ENCODE measurements at regions not wholly inside any gene's neighbourhood (a gene's known extent, or its start where the extent isn't known, plus 50 kb on each side); places are given as distances from the start of the nearest gene placed in this dataset.

DNA sequence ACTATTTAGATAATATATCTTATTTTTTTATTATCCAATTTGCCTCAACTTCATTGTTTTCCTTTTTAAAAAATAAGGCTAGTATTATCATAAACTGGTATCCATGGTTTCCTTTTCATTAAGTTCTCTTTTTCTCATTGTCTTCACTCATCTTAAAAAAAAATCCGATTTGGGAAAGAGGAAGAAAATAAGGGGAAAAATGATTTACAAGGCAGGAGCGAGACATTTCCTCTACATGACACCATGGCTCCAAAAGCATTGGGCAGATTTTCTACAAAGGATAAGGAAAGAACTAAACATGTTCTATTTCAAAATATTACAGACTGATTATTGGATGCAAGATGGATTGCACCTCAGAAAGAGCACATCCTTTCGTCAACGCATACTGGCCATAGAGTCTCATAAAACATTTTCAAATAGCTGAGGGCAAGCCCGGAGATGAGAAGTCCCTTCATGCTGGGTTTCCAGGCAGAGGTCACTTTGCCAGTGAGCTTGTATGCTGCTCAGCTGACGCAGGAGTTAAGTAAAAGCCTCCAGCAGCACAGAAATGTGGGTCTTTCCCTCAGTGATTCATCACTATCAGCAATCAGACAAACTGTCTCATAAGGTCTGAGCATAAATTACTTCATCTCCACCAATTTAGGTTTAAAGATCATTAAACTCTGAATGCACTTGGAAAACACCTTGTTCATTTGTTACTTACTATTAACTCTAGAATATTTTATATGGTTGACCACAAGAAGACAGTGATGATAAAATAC, 129.0 kb upstream of the TNFAIP3 start:
- no peak for DNase-seq

DNA sequence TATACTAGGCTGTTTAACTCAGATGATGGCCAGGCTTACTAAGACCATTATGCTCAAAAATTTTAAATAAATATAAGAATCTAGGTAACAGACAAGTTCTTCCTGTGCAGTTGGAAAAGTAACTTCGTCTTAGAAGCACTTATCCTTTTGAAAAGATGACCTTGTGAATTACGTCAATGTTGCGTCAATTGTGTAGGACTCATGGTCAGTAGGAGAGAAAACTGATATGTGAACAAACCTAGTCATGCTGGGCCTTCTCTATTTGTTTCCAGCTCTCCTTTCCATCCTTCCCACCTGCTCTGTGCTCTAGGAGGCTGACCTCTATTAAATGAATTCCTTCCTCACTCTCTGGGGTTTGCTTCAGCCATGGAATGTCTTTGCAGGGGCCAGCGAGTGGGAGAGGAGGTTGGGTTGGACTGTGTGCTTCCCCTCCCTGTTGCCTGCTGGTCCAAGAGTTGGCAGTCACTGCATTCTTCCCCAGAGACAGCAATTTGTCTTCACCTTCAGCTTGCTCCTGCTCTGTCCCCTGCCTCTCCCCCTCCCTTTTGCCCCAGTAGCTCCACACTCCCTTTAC, 128.0 kb upstream of the TNFAIP3 start:
- no peak for DNase-seq

DNA sequence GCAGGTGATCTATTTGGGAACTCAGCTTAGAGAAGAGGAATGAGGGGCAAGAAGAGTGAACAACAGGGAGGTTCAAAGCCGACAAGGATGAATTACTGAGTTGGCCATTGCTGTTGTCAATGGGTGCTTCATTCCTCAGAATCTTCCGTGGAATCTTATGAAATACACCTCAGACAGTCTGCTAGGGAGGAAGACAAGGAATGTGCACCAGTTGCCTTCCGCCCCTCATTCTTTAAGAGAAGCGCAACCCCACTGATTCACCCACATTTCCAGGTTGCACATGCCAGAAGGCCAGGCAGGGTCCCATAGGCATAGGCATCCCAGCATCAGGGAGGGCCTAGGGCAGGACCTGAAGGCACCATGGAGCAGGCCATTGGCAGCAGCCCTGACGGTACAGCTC, 127.5 kb upstream of the TNFAIP3 start:
- no peak for DNase-seq

DNA sequence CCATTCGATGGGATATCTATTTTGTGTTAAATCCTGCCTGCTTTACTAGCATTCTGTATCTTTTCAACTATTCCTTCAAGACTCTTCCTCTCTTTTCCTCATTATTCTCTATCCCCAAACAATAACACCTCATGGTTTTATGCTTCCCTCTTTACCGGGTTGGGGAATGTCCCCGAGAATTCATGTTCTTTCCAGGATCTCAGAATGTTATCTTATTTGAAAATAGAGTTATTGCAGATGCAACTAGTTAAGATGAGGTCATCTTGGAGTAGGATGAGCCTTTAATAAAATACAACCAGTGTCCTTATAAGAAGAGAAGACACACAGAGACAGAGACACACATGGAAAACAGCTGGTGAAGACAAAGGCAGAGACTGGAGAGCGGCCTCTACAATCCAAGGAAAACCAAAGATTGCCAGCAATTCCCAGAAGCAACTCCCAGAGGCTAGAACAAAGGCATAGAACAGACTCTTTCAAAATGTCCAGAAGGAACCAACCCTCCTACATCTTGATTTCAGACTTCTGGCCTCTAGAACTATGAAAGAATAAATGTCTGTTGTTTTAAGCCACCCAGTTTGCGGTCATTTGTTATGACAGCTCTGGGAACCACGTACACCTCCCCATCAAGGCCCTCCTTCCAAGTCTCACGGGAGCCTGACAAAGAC, 126.8 kb upstream of the TNFAIP3 start:
- no peak for DNase-seq

DNA sequence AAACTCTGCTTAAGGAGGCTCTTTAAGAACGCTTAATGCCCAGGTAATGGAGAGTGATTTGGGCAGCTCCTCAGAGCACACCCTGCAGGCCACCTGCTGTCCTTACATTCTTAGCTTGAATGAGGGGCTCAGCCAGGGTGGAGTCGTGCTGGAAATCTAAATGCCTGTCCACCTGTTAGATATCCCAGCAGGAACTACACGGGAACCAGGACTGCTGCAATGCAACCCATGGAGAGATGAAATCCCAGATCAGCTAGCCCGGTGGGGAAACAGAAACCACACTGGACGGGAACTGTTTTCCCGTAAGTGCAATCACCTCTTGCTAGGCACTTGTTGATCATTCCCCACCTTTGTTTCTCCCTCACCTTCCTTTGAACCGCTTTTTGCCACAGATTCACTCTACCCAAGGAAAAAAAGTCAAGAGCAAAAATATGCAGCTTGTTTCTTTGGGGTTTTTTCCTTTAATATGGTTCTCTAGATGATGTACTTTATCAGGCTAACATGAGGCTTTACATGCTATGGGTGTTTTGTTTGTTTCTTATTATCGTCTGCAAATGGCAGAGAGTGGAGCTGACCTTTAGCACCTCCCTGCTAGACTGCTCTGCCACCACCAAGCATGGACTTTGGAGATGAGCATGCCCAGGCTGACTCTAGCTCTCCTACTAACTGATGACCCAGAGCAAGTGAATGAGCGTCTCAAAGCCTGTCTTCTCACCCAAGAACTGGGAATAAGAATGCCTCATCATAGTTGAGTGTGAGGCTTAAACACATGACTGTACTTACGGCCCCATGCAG, 125.9 kb upstream of the TNFAIP3 start:
- DNase-seq: peak; percentile 25

DNA sequence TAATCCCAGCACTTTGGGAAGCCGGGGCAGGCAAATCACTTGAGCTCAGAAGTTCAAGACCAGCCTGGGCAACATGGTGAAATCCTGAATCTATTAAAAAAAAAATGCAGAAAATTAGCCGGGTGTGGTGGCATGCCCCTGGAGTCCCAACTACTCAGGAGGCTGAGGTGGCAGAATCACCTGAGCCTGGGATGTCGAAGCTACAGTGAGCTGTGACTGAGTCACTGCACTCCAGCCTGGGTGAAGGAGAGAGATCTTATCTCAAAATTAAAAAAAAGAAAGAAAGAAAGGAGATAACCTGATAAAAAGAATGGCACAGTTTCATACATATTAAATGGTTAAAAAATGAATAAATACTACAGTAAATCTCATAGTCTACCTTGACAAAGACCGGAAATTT, 123.6 kb upstream of the TNFAIP3 start:
- DNase-seq: no peak

DNA sequence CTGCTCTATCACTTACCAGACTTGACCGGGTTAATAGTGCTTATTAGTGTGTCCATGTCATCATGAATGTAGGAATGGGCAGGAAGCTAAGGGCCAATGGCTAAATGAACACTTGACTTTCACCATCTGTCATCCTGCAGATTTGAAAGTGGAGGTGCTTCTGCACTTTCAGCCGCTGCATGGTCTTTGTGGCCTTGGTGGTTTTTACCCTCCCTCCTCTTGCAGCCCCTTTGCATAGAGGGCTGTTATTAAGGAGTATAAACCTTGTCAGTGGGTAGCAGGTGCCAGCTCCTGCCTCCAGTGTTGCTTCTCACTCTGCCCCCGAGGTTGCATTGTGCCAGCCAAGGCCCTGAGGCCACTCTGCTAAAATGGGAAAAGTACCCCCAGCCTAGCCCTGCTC, 122.2 kb upstream of the TNFAIP3 start:
- DNase-seq: no peak

DNA sequence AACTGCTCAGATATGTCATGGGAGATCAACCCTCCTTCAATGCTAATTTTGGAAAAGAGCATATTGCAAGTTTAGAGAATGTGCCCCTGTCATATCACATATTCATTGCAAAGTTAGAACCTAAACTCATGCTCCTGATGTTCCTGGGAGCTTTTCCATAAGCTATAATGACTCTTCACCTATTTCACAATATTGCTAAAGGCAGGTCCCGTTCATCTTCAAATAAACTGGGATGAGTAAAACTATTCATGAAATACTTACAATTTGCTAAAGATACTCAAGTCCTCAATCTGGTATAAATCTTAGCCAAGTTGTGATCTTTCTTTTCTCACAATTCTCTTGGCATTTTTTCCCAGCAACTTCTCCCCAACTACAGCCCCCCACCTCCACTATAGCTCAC, 121.7 kb upstream of the TNFAIP3 start:
- DNase-seq: no peak

DNA sequence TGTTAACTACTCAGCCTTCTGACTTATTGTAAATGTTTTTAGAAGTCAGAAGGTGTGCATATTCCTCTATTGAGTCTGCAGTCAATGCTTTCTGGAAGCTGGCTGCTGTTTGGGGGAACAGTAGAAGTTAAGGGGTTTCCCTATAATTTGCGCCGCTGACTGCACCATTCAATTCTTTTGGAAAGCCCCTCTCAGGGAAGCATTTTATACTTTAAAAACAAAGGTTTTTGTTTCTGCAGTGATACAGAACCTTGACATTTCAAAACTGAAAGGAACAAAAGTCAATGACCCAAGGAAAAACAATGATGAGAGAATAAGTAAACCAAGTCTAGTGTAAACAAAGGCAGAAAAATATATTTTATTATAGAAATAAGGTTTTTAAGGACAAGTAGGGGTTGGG, 120.8 kb upstream of the TNFAIP3 start:
- no peak for DNase-seq

DNA sequence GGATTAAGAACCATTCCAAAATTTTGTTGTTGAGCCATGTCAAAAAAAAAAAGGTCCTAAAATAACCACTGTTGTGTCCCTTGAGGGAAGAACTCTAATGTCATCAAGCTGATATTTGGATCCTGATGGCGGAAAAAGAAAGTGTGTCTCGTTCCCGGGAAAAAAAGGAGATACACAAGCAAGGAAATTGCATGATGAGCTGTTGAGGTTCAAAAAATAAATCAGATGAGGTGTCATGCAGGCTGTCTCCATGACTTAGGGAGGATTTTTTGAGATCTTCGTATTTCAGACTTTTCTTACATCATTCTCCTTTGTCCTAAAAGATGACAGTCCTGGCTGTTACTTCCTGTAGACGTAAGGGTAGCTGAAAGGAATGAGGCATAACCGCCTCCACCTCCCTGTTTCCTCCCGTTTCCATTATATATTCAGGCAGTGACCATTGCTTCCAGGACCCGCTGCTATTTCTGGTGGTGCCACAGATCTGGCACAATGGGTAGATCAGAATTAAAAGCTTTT, 117.3 kb upstream of the TNFAIP3 start:
- DNase-seq: no peak

DNA sequence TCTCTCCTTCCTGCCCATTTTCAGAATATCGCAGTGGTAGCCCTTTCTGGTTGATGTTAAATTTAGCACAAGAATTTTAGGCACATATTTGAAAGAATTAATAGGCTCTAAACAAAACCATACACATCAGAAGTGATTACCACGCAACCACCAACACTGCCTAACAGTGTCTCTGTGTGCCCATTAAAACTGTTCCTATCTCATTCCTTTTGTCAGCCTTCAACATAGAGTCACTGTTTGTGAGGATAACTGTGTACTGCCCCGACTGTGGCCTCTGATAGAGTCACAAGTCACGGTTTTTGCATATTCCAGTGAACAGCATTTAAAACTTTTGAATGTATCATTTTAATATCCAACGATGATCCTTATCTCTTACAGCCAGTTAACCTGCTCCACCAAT, 116.8 kb upstream of the TNFAIP3 start:
- no peak for DNase-seq

DNA sequence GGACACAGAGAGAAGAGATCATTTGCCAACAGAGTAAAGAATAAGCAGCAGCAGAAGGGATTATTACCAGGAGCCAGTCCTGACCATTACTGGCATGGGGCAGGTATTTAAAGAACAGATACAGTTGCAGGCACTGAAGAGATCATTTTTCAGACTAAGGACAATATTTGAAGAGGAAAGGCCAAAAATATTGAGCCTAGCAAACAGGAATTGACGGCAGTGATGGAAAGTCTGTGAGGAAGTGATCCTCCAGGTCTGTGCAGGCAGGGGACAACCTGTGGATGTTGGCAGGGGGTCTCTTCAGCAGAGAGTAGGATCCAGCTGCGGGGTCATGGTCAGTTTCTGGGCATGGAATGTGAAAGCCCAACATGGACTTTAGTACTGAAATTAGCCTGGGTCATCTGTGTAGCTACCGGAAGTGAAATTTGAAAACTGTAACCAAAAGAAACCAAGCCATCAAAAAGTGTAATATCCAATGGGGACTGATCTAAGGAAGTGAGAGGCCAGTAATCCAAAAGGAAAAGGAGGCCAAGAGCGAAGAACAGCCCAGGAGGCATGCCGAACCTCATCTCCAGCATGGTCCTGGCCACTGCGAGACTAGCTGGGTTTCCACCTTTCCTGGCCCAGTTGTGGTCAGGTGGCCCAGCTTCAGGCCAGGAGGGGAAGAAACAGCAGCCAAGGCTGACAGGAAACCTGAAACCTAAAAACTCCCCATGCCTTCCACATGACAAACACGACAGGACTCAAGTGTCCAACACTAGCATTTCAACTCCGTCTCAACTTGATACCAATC, 115.1 kb upstream of the TNFAIP3 start:
- DNase-seq: no peak

DNA sequence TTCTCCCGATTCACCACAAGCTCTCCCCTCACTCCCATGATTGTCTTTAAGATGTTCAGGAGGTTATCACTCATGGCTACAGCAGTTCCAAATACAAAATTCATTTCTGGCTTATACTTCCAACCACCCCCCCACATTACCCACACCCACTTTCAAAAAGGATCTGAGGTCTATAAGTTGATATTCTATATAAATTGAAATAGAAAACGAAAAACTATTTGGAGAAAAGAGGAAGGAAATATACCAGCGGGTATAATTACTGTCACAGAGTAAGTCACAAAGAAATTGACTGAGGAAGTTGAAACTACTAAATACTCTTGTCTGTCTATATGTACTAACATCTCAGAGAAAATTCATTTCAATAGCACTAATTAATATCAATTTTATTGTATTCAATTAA, 112.7 kb upstream of the TNFAIP3 start:
- DNase-seq: no peak

DNA sequence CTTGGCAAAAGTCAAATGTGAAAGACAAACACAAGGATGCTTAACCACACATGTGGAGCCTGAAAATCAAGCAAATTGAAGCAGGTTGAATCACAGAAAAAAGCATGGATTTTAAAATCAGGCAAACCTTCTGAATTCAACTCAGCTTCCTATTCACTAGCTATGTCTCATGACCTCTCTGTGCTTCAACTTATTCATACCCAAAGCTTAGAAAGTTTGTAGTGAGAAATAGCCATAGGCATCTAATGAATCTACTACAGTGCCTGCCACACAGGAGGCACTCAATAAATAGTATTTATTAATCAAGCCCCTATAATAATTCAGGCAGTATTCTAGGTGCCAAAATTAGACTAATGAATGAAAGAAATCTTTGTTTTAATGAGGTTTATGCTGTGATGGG, 112.2 kb upstream of the TNFAIP3 start:
- no peak for DNase-seq

DNA sequence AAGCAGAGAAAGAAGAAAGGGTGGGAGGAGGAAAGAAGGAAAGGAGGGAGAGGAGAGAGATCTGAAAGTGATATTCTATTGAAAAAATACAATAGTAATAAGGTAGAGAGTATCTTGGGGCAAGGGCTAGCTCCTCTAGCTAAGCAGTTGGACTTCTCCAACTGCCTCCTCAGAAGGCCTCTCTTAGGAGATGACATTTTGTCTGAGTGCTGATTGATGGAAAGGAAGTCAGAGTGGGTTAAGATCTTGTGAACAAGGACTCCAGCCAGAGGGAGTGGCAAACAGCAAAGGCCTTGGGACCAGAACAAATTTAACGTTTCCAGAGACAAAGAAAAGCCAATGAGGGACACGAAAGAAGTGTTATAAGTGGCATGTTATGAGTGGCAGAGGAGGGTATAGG, 111.8 kb upstream of the TNFAIP3 start:
- no peak for DNase-seq

DNA sequence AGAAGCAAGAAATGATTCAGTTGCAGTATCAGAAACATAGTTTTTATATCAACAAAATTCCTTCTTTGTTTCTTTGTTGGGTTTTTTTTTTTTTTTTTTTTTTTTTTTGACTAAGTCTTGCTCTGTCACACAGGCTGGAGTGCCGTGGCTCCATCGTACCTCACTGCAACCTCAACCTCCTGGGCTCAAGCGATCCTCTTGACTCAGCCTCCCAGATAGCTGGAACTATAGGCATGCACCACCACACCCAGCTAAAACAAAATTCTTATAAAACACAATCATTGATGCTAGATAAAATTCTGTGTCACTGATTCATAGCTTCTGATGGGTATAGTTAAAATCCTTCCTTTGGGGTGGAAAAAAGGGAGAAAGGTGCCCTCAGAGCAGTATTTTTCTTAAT, 110.3 kb upstream of the TNFAIP3 start:
- DNase-seq: no peak

DNA sequence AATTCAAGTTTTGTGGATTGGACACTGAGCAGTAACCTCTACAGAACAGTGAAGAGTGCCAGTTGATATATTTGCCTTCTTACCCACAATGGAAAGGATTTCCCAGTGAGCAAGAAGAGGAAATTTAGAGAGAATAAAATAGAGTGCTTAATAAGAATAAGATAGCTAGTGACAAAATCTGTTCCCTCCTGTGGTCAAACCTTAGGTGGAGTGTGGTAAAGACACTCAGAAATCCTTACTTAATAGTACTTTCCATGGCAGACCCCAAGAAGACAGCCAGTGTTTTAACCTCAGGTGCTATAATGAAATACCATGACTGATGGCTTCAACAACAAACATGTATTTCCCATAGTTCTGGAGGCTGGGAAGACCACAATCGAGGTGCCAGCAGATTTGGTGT, 108.4 kb upstream of the TNFAIP3 start:
- no peak for DNase-seq

DNA sequence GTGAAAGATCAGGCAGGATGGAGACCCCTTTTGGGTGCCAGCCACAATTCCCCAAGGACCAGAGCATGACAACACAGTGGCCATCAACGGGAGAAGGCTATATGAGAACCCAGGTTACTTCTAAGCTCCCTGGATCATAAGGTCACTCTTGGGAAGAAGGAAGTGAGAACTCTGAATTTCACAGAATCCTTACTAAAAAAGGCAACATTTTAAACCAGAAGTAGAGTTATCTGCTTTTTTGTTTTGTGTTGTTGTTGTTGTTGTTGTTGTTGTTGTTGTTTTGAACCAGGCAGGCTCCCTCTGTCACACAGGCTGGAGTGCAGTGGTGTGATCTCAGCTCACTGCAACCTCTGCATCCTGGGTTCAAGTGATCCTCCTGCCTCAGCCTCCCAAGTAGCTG, 107.4 kb upstream of the TNFAIP3 start:
- DNase-seq: no peak

DNA sequence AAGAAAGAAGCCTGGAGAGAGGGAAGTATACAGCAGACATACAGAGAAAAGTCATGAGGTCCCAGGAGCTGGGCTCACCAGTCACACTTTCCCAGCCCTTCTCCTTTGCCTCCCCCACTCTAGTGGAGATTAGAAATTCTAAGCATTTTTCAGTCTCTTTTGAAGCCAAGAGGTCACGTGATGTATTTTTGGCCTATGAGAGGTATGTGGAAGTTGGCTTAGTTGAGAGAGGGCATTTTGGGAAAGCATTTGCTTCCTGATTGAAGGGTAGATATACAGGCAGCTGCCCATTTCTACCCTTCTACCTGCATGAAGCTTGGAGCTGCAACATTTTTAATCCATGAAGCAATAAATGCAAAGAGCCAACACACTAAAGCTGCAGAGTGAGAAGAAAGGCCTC, 106.0 kb upstream of the TNFAIP3 start:
- no peak for DNase-seq

DNA sequence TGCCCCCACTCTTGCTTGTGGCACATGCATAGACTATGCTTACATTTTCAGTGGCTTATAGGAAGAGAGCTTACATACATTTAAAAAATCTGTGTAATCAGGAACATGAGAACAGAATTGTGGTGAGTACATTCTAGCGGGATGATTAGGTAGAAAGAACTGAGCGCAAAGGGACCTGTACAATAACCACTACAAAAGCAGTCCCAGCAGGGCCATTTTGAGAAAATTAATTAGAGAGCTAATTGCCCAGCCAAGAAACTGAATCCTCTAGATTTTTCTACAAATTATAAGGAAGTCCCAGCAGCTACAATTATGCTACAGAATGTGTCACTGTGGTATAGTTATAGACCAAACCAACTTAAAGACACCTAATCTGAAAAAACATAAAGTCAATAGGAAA, 105.6 kb upstream of the TNFAIP3 start:
- DNase-seq: no peak

DNA sequence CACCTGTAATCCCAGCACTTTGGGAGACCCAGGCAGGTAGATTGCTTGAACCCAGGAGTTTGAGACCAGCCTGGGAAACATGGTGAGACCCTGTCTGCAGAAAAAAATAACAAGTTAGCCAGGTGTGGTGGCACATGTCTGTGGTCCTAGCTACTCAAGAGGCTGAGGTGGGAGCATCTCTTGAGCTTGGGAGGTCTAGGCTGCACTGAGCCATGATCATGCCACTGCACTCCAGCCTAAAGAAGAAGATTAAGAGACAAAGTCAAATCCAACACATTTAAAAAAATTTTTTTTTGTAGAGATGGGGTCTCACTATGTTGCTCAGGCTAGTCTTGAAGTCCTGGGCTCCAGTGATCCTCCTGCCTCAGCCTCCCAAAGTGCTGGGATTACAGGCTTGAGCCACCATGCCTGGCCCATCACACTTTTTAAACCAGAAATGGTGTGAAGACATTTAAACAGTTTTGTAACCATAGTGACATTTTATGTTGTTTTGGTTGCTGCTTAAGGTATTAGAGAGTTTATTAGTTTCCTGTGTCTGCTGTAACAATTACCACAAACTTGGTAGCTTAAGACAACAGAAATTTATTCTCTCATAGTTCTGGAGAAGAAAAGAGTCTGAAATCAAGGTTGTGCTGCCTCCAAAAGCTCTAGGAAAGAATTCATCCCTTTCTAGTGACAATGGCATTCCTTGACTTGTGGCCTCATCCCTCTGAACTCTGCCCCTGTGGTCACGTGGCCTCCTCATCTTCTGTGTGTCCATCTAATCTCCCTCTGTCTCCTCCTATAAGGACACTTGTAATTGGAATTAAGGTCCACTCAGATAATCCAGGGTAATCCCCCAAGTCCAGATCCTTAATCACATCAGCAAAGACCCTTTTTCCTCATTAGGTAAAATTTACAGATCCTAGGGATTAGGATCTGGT, 104.6 kb upstream of the TNFAIP3 start:
- peak; percentile 15 for DNase-seq

DNA sequence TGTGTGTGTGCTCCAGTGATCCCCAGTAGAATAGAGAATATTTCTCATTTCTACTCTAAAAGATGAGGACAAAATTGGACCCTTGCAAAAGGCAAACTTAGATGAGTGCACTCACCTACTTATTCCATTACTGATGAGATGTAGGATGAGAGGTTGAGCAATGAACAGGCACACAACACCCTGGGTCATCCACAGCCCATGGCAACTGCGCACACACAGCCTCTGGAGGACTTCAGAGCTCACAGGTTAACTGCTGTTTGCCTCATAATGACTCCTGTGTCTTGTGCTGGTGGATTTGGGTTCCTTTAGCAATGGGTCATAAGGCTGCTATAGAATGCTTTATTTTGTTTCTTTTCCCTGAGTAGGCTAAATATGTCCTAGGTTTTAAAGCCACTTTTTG, 103.6 kb upstream of the TNFAIP3 start:
- DNase-seq: no peak

Data from NCI-H82 (cell line).